Loucy (cell line): ENCODE measurements at regions not wholly inside any gene's neighbourhood (a gene's known extent, or its start where the extent isn't known, plus 50 kb on each side); places are given as distances from the start of the nearest gene placed in this dataset.
"Not testable (repeated sequence)": the region's sequence is repeated elsewhere in the genome, so short reads cannot be mapped to it uniquely, and the experiment has no call there.

Experiments
- H2AFZ ChIP-seq: fragments of 200-600 bp; sonication (generic); 2 replicates; pipeline ENCODE4 v1.6.0; 2016; ENCODE audit warnings: antibody characterized with exemption, mild to moderate bottlenecking, low read length, moderate library complexity
- H3F3A ChIP-seq: fragments of 200-600 bp; 2 replicates; pipeline ENCODE4 v1.6.0; 2016; ENCODE audit warnings: antibody characterized with exemption, low read depth, mild to moderate bottlenecking
- H3K27me3 ChIP-seq: fragments of 200-600 bp; sonication (generic); 2 replicates; pipeline ENCODE4 v1.6.1; 2014; ENCODE audit warnings: low read length, mild to moderate bottlenecking; ENCODE audit not compliant: insufficient read depth, poor library complexity, severe bottlenecking
- H3K36me3 ChIP-seq: fragments of 200-600 bp; sonication (generic); 2 replicates; pipeline ENCODE4 v1.6.1; 2016; ENCODE audit warnings: low read length; ENCODE audit not compliant: insufficient read depth
- H3K4me1 ChIP-seq: fragments of 200-600 bp; sonication (generic); 2 replicates; pipeline ENCODE4 v1.5.1; 2014; ENCODE audit warnings: low read length, mild to moderate bottlenecking; ENCODE audit not compliant: insufficient read depth, poor library complexity, severe bottlenecking
- H3K4me2 ChIP-seq: fragments of 200-600 bp; sonication (generic); 2 replicates; pipeline ENCODE4 v1.6.0; 2014; ENCODE audit warnings: antibody characterized with exemption, low read length, low read depth, mild to moderate bottlenecking; ENCODE audit not compliant: poor library complexity, severe bottlenecking
- H3K4me3 ChIP-seq: fragments of 200-600 bp; sonication (generic); 2 replicates; pipeline ENCODE4 v1.5.1; 2014; ENCODE audit warnings: low read length, mild to moderate bottlenecking, mixed read lengths; ENCODE audit not compliant: poor library complexity, severe bottlenecking
- H3K79me2 ChIP-seq: fragments of 200-600 bp; sonication (generic); 2 replicates; pipeline ENCODE4 v1.6.1; 2014; ENCODE audit warnings: low read length; ENCODE audit not compliant: insufficient read depth
- H3K9ac ChIP-seq: fragments of 200-600 bp; sonication (generic); 2 replicates; pipeline ENCODE4 v1.6.0; 2014; ENCODE audit warnings: mild to moderate bottlenecking, low read depth, low read length, moderate library complexity; ENCODE audit not compliant: poor library complexity, severe bottlenecking
- H3K9me2 ChIP-seq: fragments of 200-600 bp; sonication (generic); replicated peaks from 2 replicates; pipeline ENCODE4 v1.6.1; 2016; ENCODE audit warnings: low read depth, low read length, mixed read lengths
- H3K9me3 ChIP-seq: fragments of 200-600 bp; sonication (generic); 2 replicates; pipeline ENCODE4 v1.6.1; 2014; ENCODE audit warnings: mild to moderate bottlenecking, antibody characterized with exemption, low read length, low read depth; ENCODE audit not compliant: insufficient read depth
- H4K20me1 ChIP-seq: fragments of 200-600 bp; sonication (generic); 2 replicates; pipeline ENCODE4 v1.6.0; 2014; ENCODE audit warnings: antibody characterized with exemption, low read length, mild to moderate bottlenecking; ENCODE audit not compliant: insufficient read depth, poor library complexity, severe bottlenecking
- EZH2phosphoT487 ChIP-seq: fragments of 200-600 bp; IDR thresholded peaks from 2 replicates; pipeline ENCODE4 v1.6.1; 2018; ENCODE audit warnings: antibody characterized with exemption, mild to moderate bottlenecking, moderate library complexity, borderline replicate concordance
- TF ChIP-seq, protein P1 (sequence below): fragments of 200-600 bp; sonication (generic); conservative IDR thresholded peaks from 2 replicates; pipeline ENCODE4 v1.5.1; 2014; ENCODE audit warnings: mild to moderate bottlenecking, antibody characterized with exemption, low read length

DNA sequence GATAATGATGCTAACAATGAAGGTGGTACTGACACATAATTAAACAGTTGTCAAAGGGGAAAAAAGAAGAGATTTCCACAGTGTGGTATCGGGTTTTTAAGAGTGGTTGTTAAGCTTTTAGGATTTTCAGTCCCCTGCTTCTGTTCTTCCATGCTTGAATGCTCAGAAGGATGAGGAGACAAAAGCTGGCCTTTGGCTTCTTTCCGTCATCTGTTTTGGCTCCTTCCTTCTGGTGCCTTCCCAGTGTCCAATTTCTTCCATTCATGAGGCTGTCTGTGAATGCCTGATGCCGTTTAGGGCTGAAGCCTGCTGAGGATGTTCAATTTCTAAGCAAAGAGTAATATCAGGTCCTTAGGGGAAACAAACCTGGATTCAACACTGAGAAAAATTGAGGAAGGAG is 179.6 kb upstream of the GLRA1 start:
- no peaks in the 10 kb centered on the region for H4K20me1 ChIP-seq
- no peak overlapping the region for H2AFZ ChIP-seq
- no peaks in the 10 kb centered on the region for H3K9me2 ChIP-seq
- H3K79me2 ChIP-seq = no peaks in the 10 kb centered on the region
- no peaks in the 10 kb centered on the region for H3K27me3 ChIP-seq
- H3K9me3 ChIP-seq = no peaks in the 10 kb centered on the region
- no peaks in the 10 kb centered on the region for H3K4me1 ChIP-seq
- TF ChIP-seq EZH2phosphoT487 = no peak
- TF ChIP-seq, protein P1, sequence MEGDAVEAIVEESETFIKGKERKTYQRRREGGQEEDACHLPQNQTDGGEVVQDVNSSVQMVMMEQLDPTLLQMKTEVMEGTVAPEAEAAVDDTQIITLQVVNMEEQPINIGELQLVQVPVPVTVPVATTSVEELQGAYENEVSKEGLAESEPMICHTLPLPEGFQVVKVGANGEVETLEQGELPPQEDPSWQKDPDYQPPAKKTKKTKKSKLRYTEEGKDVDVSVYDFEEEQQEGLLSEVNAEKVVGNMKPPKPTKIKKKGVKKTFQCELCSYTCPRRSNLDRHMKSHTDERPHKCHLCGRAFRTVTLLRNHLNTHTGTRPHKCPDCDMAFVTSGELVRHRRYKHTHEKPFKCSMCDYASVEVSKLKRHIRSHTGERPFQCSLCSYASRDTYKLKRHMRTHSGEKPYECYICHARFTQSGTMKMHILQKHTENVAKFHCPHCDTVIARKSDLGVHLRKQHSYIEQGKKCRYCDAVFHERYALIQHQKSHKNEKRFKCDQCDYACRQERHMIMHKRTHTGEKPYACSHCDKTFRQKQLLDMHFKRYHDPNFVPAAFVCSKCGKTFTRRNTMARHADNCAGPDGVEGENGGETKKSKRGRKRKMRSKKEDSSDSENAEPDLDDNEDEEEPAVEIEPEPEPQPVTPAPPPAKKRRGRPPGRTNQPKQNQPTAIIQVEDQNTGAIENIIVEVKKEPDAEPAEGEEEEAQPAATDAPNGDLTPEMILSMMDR = no peak
- H3K9ac ChIP-seq = no peak overlapping the region
- H3K36me3 ChIP-seq = no peaks in the 10 kb centered on the region
- no peak overlapping the region for H3K4me2 ChIP-seq
- no peak overlapping the region for H3K4me3 ChIP-seq
- H3F3A ChIP-seq = no peaks in the 10 kb centered on the region

DNA sequence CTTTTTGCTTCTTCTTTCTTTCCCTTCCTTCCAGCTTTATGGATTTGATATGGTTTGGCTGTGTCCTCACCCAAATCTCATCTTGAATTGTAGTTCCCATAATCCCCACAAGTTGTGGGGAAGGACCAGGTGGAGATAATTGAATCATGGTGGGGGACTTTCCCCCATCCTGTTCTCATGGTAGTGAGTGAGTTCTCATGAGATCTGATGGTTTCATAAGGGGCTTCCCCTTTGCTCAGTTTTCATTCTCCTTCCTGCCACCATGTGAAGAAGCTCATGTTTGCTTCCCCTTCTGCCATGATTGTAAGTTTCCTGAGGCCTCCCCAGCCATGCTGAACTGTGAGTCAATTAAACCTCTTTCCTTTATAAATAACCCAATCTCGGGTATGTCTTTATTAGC is 178.3 kb upstream of the GLRA1 start:
- not testable (repeated sequence) for H3K9me3 ChIP-seq, H2AFZ ChIP-seq, H3K27me3 ChIP-seq, H3K4me2 ChIP-seq, H3K4me1 ChIP-seq, H3K9me2 ChIP-seq, H3K4me3 ChIP-seq, H3F3A ChIP-seq, H3K36me3 ChIP-seq, H3K9ac ChIP-seq, H4K20me1 ChIP-seq, H3K79me2 ChIP-seq

DNA sequence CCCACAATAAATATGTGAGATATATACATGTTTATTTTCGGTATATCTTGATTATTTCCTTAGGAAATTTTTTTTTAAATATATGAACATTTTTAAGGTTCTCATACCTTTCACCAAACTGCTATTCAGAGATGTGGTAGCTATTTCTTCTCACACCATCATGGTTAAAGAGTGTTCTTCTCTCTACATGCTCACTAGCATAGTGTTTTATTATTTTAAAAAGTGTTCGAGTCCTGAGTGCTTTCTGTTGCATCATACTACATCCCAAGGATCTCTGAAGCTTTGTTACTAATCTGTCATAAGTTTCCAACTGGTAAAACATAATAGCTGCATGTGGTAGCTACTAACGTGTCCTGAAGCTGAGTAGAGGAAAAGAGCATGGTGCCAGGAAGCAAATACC is 177.4 kb upstream of the GLRA1 start:
- no peaks in the 10 kb centered on the region for H3K79me2 ChIP-seq
- H3F3A ChIP-seq = no peaks in the 10 kb centered on the region
- no peak overlapping the region for H3K4me2 ChIP-seq
- no peaks in the 10 kb centered on the region for H3K9me3 ChIP-seq
- no peaks in the 10 kb centered on the region for H3K36me3 ChIP-seq
- H3K9ac ChIP-seq = no peak overlapping the region
- TF ChIP-seq, protein P1 = no peak
- no peak for TF ChIP-seq EZH2phosphoT487
- H4K20me1 ChIP-seq = no peaks in the 10 kb centered on the region
- no peaks in the 10 kb centered on the region for H3K27me3 ChIP-seq
- no peak overlapping the region for H3K4me3 ChIP-seq
- H3K9me2 ChIP-seq = no peaks in the 10 kb centered on the region
- no peak overlapping the region for H2AFZ ChIP-seq
- no peaks in the 10 kb centered on the region for H3K4me1 ChIP-seq

DNA sequence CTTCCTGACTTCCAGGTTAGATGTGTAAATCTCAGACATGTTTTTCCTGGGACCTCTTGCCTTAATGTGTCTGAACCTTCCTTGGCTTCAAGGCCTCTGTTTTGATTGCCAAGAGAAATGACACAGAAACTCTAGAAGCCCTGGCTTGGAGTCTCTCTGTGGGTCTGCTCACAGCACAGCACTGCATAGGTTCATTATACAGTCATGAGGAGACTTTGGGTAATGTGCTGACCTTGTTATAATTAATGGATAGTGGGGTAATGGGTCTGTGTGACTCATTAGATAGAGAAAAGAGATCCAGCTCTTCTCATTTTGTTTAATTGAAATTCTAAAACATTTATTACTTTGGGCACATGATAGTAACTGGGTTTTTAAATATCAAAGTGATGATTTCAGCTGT is 175.8 kb upstream of the GLRA1 start:
- H3K9ac ChIP-seq = no peak overlapping the region
- no peaks in the 10 kb centered on the region for H3K79me2 ChIP-seq
- no peaks in the 10 kb centered on the region for H3K27me3 ChIP-seq
- H3K36me3 ChIP-seq = no peaks in the 10 kb centered on the region
- H3K4me3 ChIP-seq = no peak overlapping the region
- no peaks in the 10 kb centered on the region for H3K9me3 ChIP-seq
- no peaks in the 10 kb centered on the region for H3K9me2 ChIP-seq
- H3K4me1 ChIP-seq = no peaks in the 10 kb centered on the region
- no peaks in the 10 kb centered on the region for H3F3A ChIP-seq
- no peaks in the 10 kb centered on the region for H4K20me1 ChIP-seq
- no peak overlapping the region for H3K4me2 ChIP-seq
- TF ChIP-seq, protein P1 = no peak
- TF ChIP-seq EZH2phosphoT487 = no peak
- H2AFZ ChIP-seq = no peak overlapping the region
